ENCODE measurements at regions not wholly inside any gene's neighbourhood (a gene's known extent, or its start where the extent isn't known, plus 50 kb on each side); places are given as distances from the start of the nearest gene placed in this dataset.

DNA sequence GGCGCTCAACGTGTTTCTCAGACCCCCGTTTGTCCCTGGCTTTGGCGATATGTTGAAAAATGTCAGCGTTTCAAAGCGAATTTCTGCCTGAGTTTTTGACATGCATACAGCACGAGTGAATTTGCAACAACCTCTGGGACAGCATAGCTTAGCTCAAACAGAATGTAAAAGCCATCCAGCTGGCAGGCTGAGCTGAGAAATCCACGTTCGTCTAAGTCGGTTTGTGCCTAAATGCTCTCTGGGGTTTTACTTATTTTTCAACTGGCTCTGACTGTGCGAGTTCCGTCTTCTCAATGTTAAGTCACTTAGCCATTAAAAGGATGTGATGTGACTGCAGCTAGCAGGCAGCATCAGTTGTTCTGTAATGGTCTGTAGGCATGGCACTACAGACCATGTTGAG lies 243.5 kb upstream of the SLCO3A1 start:
- TF ChIP-seq, protein P1, sequence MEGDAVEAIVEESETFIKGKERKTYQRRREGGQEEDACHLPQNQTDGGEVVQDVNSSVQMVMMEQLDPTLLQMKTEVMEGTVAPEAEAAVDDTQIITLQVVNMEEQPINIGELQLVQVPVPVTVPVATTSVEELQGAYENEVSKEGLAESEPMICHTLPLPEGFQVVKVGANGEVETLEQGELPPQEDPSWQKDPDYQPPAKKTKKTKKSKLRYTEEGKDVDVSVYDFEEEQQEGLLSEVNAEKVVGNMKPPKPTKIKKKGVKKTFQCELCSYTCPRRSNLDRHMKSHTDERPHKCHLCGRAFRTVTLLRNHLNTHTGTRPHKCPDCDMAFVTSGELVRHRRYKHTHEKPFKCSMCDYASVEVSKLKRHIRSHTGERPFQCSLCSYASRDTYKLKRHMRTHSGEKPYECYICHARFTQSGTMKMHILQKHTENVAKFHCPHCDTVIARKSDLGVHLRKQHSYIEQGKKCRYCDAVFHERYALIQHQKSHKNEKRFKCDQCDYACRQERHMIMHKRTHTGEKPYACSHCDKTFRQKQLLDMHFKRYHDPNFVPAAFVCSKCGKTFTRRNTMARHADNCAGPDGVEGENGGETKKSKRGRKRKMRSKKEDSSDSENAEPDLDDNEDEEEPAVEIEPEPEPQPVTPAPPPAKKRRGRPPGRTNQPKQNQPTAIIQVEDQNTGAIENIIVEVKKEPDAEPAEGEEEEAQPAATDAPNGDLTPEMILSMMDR (IDR thresholded peaks at IDR 0.05; ENCODE audit: low read depth, low read length) = no peak
- TF ChIP-seq EZH2phosphoT487 (IDR thresholded peaks at IDR 0.05; ENCODE audit: low read depth) = no peak

Data from OCI-LY3 (cell line).